ENCODE measurements at regions not wholly inside any gene's neighbourhood (a gene's known extent, or its start where the extent isn't known, plus 50 kb on each side); places are given as distances from the start of the nearest gene placed in this dataset.
"Not testable (repeated sequence)": the region's sequence is repeated elsewhere in the genome, so short reads cannot be mapped to it uniquely, and the experiment has no call there.

DNA sequence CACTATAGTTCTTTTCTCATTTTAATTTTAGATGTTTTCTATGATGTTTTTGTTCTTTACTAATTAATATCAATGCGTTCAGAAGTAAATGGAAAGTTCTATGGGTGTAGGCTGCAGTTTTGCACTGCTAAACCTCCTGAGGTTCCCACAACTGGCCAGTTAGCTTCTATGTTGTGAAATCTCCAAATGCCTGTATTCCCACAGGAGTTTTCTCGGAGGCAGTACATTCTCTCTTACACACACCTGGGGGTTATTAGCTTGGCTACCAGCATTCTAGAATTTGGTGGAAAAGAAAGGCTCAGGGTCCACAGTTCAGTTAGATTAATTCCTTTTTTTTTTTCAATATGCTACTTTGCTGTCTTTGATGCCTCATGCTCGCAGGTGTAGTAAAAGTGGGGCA is 216.9 kb upstream of the NRIP1 start:
- DNase-seq = no peak

DNA sequence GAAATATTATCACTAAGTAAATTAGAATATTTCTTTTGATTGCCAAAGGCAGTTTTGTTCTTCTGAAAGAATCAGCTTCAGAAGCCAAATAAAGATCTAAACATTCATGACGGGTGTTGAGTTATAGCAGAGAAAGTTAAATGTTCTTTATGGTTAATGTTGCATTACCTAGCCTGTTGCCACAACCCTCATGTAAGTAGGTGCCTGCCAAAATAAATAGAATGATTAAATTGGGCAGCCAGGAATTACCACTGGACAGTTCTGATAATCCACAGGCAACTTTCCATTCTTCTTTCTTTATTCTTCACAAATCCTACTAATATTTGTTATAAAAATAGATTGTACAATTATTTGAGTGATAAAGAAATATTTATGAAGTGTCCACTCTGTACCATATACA is 217.9 kb upstream of the NRIP1 start:
- DNase-seq = no peak

DNA sequence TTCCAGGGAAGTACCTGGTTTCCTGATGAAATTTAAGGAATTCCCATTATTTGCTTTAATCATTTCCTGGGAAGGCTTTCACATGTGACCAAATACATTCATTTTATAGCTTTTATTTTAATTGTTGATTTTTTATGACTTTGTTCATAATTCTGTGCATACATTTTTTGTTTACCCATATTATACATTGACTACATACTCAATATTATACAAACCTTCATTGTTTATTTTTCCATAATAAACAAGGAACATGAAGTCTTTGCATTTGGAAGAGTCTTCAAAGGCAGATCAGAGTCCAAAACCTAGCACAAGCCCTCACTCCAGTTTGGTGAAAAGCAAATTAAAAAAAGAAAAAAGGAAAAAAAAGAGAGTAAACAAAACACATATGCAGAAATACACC is 218.3 kb upstream of the NRIP1 start:
- DNase-seq = no peak

DNA sequence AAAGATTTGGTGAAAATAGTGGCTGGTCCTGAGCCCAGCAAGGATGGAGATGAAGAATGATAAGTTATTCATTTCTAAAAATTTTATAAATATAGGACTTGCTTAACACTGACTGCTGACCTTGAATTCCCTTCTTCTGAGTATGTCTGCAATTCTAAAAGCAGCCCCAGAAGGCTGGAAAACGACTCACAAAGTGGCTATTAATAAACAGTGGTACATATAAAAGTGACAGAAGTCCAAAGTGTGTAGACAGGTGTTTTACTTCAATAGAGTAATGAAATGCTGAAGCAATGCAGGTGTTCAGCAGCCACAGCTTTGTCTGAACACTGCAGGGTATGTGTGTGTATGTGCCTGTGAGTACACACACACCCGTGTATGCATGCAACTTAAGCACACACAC is 219.0 kb upstream of the NRIP1 start:
- DNase-seq = no peak

DNA sequence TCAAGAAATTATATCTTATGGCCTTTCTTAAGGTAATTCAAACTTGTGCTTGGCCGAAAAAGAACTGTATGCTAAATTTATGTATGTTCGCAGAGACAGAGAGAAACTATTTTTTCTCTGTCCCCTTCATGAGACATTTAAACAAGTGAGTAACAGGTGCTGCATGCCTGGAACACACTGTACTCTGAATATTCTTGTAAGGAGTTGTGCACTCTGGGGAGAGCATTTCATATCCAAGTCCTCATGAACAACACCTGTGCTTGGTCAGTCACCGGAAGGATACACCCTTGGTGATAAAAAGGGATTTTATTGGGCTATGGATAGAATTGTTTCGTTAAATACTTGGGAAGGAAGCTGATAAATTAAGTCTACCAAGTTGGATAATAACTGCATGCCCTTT is 220.8 kb upstream of the NRIP1 start:
- DNase-seq = no peak

DNA sequence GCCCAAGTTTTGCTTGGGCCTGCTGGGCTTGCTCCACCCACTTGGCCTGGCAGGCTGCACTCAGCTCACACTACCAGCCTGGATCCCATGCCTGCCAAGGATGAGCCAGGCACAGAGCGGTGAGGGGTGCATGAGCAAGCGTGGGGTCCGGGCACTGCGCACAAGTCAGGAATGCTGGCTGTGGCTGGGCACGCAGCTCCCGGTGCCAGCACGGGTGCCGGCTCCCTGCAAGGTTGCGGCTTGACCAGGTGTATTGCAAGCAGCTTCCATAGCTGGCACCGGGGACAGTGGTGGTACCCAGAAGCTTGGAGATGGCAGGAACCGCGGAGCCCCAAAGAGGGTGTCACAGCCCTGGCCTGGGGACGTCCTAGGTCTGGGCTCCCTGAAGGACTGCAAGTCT is 224.4 kb upstream of the NRIP1 start:
- DNase-seq = no peak

DNA sequence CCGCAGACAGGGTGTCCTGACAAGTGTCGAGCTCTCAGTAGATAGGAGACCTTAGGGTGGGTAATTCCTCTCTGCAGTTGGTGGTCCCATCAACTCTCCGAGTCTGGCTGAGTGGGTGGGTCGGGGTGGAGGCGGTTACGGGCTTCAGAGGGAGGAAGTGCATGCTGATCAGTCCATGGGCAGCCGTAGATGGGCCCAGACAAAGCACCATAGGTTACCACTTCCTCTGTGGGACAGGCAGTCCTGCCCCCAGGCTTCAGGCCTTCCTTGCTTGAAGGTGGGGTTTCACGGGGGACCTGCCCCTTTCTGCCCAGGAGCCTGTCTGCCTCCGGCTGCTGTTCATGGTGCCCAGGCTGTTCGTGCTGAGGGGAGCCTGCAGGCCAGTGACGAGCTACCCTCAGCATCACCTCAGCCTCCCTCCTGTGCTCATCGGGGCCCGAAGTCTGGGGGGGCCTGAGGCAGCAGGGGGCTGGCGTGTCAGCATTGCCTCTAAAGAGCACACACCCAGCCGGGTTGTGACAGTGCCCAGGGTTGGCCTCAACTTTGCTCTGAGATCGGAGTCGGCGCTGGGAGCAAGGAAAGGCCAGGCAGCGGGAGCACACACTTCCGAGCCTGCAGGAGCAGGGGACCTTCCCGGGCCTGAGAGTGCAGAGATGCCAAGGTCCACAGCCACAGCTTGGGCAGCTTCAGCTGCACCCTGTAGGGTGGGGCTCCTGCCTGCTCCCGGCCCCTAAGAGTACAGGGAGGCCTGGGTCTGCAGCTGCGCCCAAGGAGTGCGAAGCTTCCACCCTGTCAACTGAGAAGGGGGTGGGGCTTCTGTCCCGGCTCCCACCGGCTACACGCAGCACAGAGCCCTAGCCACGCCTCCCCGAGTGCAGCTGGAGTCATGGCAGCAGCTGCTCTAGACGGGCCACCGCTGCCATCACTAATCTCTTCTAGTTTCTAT is 225.4 kb upstream of the NRIP1 start:
- DNase-seq = peak; percentile 91

DNA sequence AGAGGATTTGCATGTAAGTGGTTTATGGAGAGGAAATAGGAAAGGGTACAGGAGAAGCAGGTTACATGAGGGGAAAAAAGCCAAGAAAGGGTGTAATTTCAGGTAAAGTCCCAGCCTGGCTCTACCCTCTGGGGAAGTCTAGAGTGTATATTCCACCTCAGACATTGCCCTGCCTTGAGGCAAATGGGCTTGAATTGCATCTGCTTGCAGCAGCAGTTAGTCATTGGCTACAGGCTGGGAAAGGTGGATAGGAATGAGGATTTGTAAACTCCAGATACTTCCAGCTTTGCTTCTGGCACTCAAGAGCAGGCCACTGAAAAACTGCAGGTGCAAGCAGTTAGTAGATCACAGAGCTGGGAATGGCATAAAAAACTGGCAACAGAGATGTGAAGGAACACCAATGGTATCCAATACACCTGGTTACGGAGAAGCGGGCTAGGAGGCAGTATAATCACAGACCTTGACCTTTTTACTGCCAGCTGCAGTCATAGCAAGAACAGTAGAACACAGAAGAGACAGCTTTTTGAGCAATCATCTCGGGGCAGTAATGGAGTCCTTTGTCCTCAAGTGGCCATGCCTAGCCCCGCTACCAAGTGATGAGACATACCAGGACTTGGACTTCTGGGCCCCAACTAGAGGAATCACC is 226.9 kb upstream of the NRIP1 start:
- DNase-seq = no peak

DNA sequence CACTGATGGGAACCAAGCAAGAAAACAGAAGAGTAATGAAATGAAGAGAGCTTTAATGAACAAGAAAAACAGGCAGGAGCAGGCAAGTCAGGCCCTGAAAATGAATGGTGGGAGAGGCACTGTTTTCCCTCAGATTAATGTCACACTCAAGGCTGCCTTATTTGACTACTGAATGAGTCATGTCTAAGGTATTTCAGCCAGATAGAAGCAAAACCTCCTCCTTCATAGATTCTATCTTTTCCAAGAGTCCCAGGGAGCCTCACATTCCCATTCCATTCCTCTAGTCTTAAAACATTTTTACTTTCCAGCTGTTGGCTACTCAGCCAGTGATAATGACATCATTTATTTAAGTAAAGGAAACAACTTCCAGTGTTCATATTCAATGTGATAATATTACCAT is 228.4 kb upstream of the NRIP1 start:
- DNase-seq = no peak

DNA sequence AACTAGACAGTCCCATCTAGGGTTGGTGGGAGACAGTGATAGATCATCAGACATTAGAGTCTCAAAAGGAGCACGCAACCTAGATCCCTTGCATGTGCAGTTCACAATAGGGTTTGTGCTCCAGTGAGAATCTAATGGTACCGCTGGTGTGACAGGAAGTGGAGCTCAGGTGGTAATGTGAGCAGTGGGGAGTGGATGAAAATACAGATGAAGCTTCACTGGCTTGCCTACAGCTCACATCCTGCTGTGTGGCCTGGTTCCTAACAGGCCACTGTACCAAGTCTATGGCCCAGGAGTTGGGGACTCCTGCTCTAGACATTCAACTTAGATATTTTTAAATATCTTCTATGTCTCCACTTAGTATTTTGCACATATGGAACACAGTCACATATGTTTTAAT is 231.1 kb upstream of the NRIP1 start:
- no peak for DNase-seq

DNA sequence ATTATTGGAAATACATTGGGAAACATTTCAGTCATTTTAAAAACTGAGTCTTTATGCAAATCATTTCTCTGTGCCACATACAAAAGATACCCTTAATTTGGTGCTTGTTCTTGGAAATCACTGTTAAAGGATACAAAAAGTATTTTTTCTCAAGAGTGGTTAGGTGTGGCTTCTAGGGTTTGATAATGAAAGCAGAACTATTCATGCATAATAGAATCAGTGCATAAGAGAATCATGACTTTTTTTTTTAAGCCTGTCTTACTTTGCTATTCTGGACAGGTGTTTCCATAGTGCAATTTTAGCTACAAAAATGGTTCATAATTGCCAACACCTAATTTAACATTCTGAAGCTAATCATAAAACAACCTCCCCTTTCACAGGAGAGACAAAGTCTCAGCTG is 233.0 kb upstream of the NRIP1 start:
- DNase-seq = no peak

DNA sequence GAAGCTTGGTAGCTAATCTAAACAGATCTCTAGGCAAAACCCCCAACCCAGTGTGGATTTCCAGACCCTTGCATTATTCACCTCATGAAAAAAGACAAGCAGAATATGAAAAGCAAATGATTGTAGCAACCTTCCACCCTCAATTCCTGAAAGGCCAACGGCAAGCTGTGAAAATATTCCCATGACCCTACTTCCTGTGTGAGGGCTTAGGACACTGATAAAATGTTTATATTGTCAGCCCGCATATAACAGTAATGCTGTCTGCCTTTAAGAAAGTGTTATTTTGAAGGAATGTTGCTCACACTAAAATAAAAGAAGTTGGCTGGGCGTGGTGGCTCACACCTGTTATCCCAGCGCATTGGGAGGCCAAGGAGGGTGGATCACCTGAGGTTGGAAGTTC is 233.5 kb upstream of the NRIP1 start:
- DNase-seq = no peak

DNA sequence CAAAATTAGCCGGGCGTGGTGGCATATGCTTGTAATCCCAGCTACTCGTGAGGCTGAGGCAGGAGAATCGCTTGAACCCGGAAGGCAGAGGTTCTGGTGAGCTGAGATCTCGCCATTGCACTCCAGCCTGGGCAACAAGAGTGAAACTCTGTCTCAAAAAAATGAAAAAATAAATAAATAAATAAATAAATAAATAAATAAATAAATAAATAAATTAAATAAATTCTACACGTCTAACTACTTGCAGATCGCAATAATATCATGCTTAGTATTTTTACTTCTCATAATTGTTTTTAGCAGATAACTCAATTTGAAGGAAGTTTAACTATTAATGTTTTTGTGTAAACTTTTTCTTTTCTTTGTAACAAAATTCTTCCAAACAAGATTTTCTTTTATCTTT is 234.0 kb upstream of the NRIP1 start:
- not testable (repeated sequence) for DNase-seq

DNA sequence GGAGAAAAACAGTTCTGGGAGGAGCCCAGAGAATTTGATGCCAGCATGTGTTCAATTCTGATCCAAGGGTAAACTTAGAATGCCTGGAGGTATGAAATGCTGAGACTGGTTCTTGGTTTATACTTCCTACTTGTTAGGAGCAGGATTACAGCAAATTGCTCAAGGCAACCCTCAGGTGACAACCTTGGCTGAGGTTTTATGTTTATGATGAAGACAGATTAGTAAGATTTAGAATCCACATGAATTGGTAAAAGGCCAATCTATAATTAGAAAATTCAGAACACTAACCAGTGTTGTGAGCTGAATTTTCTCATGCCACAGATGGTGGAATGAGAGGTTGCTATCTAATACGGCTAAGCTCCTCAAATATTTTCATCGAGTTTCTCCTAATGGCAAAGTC is 235.3 kb upstream of the NRIP1 start:
- DNase-seq = no peak

DNA sequence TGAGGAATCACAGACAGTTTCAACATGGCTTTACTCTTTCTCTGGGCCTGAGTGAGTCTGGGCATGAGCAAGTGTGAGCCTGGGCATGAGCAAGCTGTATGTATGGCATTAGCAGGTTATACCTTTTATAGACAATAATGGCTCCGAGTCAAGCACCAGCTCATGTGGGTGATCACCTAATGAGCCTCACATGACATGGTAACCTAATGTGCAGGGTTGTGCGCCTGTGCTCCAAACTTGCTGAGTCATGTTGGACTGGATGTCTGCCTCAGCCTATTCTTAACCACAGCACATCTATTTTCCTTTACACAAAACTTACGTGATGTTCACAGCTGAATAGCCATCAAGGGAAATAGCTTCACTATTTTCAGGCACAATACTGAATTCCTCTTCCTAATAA is 236.2 kb upstream of the NRIP1 start:
- no peak for DNase-seq

DNA sequence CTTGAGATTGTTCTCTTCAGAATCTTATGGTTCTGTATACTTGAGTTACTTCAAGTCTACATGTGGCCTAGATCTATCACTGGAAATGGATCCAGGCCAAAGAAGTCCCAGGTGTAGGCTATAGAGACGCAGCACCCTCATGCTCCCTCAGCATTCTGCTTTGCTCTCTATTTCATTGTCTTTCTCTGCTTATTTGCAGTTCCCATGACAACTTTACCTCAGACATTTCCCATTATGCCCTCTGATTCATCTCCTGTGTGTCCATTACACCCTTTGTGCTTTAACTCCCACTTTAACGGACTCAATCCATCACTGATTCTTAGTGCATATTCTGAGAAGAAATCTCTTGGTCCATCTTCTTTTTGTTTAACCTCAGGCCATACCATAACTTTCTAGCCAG is 236.9 kb upstream of the NRIP1 start:
- DNase-seq = no peak

DNA sequence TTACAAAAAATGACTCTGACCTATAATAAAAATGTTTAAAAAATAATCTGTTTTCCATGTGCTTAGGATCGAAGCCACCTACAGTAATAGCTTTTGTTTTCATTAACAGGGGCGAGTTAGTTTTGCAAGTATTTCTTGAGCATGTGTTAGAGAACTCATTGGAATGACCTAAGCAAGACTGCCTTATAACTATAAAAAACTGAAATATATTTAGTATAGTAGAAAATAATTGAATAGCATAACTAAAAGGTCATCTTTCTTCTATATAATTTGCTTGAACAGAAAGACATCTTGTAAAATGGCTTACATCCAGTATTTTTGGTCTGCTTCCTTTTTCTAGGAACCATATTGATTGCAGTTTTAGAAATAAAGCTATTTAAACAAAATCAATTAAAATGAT is 241.5 kb upstream of the NRIP1 start:
- no peak for DNase-seq

DNA sequence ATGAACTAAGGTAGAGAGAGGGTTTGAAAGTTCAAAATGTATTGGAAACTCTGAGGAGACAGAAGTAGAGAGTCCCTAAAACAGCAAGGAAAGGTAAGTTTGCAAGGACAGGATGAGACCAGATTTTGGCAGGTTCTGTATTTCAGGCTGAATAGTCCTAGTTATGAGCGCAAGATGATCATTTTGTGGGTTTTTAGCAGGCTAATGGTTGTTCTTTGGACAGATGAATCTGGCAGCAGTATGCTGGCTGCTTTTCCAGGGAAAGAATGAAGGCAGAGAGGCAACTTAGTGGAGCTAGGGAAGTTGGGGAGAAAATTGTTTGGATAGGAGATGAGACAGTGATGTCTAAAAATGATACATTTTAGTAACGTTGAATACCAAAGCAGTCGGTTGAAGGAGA is 243.5 kb upstream of the NRIP1 start:
- DNase-seq = no peak

DNA sequence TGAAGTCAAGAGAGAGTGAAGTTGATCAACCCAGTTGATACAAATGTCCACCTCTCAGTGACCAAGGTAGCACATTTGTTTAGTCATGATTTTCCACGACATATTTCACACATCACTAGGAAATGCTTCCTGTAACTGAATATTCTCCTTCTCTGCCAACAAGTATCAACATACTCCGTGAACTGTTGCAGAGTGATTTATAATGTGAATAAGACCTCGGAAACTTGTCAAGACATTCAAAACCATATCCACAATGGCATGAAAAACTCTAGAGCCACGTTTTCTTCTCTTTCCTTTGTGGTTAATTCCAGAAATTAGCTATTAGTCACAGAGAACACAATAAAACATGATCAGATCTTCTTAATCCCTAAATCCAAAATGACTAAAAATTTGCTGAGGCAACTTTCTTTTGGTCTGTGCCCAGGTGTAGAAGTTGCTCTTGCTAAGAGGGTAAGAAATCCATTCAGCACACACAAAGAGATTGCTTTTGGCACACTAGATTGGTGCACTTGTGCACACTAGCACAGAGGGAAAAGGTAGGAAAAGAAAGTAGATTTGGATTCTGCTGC is 244.3 kb upstream of the NRIP1 start:
- DNase-seq = no peak

DNA sequence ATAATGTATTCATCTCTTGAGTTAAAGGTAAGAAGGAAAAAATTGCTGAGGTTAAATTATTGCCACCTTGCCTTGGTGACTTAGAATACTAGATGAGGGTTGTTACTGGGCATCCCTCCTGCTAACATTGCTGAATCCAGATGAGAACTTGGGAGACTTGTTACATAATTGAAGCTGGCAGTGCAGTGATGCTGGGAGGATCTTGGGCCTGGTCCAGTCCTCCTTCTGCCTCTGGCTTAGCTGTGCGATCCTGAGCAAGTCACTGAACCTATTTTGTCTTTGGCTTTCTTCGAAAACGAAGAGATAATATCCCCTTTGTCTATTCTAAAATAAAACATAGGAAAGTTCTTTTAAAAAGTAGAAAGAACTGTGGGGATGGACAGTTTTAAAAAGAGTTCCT is 244.9 kb upstream of the NRIP1 start:
- no peak for DNase-seq

DNA sequence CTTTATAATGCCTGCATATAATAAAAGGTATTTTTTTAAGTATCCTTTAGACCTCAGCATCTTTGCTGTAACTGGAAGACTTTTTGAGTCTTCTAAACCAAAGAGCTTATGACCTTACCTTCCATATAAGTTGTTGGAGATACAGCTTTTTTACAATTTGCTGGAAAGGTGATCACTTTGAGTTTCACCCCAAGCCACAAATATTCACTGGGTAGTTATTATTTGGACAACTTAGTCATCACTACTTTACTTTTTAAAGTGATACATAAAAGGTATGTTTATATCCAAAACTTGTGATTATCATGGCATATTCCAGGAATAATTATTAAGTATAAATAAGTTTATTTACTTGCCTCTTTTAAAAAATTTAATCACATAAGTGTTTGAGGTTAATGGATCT is 246.7 kb upstream of the NRIP1 start:
- DNase-seq = no peak

DNA sequence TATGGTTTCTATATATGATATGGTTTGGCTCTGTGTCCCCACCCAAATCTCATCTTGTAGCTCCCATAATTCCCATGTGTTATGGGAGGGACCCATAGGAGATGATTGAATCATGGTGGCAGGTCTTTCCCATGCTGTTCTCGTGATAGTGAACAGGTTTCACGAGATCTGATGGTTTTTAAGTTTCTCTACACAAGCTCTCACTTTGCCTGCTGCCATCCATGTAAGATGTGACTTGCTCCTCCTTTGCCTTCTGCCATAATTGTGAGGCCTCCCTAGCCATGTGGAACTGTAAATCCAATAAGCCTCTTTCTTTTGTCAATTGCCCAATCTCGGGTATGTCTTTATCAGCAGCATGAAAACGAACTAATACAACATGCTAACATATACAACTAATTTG is 252.2 kb upstream of the NRIP1 start:
- not testable (repeated sequence) for DNase-seq

DNA sequence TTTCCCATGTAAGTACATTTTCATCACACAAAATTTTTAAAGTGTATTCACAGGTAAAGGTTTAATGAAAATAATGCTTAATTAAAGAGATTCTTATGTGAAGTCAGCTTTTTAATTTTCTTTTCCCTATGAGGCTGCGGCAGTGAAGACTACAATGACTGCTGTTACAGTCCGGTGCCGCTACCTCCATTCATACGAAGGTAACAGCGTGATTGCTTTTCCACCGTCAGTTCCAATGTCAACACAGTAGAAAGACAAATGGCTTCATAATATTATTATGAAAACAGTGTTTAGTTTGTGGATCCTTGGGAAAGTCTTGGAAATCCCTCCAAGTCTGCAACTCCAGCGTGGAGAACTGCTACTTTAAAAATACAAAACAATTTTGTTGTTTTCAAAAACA is 254.9 kb upstream of the NRIP1 start:
- DNase-seq = no peak

DNA sequence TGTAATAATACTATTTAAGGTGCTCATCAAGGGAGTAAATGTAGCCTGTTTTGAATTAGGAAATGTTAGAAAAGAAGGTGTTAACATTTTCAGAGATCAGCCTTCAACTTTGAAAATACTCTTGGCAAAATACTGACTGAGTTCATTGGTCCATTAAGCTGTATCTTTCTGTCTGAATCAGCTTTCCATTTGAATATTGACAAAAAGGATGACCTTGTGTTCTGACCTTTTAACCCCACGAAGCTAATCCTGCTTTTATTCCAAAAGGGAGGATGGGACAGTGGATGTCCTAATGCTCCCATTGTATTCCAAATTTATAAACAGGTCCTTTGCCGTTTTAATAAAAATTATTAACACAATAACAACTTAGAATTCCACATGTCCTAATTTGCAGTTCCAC is 259.7 kb upstream of the NRIP1 start:
- DNase-seq = no peak

All from NCI-H1105 (cell line).